ENCODE measurements at regions not wholly inside any gene's neighbourhood (a gene's known extent, or its start where the extent isn't known, plus 50 kb on each side); places are given as distances from the start of the nearest gene placed in this dataset.

DNA sequence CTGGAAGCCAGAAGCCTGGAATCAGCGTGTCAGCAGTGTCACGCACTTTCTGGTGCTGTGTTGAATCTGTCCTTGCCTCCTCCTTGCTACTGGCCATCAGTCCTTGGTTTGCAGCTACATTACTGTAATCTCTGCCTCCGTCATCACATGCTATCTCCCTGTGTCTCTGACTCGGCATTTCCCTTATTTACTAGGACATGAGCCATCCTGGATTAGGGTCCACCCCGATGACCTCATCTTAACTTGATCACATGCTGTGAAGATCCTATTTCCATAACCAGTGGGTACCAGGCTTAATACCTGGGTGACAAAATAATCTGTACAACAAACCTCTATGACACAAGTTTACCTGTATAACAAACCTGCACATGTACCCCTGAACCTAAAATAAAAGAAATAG lies 518.0 kb upstream of the KLF6 start:
- H3K4me3 ChIP-seq (ENCODE audit: control insufficient read depth, low read depth, low read length): no peak overlapping the region
- TF ChIP-seq, protein P1, sequence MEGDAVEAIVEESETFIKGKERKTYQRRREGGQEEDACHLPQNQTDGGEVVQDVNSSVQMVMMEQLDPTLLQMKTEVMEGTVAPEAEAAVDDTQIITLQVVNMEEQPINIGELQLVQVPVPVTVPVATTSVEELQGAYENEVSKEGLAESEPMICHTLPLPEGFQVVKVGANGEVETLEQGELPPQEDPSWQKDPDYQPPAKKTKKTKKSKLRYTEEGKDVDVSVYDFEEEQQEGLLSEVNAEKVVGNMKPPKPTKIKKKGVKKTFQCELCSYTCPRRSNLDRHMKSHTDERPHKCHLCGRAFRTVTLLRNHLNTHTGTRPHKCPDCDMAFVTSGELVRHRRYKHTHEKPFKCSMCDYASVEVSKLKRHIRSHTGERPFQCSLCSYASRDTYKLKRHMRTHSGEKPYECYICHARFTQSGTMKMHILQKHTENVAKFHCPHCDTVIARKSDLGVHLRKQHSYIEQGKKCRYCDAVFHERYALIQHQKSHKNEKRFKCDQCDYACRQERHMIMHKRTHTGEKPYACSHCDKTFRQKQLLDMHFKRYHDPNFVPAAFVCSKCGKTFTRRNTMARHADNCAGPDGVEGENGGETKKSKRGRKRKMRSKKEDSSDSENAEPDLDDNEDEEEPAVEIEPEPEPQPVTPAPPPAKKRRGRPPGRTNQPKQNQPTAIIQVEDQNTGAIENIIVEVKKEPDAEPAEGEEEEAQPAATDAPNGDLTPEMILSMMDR (IDR thresholded peaks at IDR 0.05; ENCODE audit: control insufficient read depth, insufficient read depth, low read depth, low read length, missing control alignments): no peak
- DNase-seq (ENCODE audit: low read depth): no peak

DNA sequence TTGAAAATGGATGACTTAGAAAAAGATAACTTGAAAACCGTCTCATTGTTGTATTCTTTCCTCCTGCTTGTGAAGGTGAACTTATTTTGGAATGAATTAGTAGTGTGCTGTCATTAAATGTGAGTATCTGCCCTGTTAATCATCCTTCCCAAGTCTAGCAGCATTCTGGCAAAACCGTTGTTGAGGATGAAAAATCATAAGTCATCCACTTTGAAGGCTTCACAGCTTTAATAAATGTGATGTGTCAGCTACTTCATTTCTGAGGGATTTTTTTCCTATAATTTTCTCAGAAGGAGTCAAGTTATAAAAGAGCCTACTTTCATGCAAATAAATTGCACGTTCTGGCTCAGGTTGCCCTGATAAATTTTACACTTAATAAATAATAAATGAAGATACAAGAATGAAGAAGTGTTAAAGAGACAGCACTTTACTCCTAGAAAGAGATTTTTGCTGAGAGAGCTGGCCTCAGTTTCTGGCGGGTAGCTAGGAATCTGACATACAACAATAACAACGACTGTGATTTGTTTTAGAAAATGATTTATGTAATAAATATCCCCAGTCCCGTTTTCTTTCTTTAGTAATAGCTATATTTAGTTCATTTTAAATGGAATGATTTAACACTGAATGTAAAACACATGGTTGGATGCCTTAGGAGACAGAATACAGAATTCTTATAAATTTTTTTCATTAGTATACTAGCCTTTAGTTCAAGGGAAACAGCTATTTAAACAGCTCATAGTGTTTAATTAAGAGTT lies 516.5 kb upstream of the KLF6 start:
- TF ChIP-seq, protein P1 (IDR thresholded peaks at IDR 0.05; ENCODE audit: control insufficient read depth, insufficient read depth, low read depth, low read length, missing control alignments): no peak
- no peak for DNase-seq (ENCODE audit: low read depth)

DNA sequence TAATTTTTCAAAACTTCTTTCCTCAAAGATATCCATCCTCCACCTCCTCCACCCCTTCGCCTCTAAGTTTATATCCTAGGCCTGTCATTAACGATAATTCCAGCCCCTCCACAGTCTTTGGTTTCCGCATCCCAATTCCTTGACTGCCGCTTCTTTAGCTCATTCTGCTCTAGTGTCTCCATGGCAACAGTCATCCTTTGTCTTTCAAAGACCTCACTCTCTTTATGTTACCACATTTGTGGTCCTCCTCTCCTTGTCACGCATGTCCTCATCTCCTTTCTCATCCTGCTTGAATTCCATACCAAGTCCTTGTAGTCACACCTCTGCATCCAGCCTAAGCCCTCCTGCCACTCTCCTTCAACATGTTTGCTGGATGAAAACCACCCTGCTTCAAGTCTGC lies 511.2 kb upstream of the KLF6 start:
- DNase-seq (ENCODE audit: low read depth): no peak
- TF ChIP-seq, protein P1 (IDR thresholded peaks at IDR 0.05; ENCODE audit: control insufficient read depth, insufficient read depth, low read depth, low read length, missing control alignments): no peak
- H3K4me3 ChIP-seq (ENCODE audit: control insufficient read depth, low read depth, low read length): no peak overlapping the region

More for the DNA sequence above, 516.5 kb upstream of the KLF6 start:
- H3K4me3 ChIP-seq (ENCODE audit: control insufficient read depth, low read depth, low read length): no peak overlapping the region

DNA sequence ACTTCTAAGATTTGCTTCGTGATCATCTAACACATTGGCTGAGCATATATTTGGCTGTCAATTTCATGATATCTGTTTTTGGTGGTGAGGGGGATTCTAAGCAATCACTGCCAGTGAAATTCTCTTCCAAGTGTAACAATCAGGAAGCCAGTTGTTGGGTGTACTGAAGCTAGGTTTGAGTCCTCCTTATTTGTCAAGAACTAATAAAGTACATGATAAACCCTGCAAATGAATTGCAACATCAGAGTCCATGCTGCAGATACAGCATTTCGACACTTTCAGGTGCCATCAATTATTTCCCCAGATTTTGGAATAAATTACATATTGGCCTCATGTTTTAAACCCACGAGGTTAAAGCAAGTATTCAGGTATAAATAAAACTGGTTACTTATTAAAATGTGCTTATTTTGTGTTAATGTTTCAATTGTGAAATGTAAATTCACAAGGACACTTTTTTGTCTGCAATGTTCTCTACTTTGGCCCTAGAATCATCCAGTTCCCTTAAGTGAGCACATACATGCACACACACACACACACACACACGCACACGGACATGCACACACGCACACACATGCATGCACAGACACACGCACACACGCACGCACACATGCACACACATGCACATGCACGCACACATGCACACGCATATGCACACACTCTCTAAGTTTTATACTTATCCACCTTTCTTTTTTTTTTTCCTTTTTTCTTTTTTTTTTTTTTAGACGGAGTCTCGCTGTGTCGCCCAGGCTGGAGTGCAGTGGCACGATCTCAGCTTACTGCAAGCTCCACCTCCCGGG lies 510.2 kb upstream of the KLF6 start:
- TF ChIP-seq, protein P1 (IDR thresholded peaks at IDR 0.05; ENCODE audit: control insufficient read depth, insufficient read depth, low read depth, low read length, missing control alignments): no peak
- H3K4me3 ChIP-seq (ENCODE audit: control insufficient read depth, low read depth, low read length): no peak overlapping the region
- DNase-seq (ENCODE audit: low read depth): no peak

DNA sequence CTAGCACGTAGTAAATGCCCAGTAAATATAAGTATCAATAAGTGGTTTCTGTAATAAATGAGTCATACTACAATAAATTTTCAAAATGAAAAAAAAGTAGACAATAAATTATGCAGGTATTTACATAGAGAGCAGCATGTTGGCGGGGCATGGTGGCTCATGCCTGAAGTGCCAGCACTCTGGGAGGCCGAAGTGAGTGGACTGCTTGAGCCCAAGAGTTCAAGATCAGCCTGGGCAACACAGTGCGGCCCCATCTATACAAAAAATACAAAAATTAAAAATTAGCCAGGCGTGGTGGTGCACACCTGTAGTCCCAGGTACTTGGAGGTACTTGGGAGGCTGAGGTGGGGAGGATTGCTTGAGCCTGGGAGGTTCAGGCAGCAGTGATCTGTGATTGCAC lies 509.3 kb upstream of the KLF6 start:
- no peak overlapping the region for H3K4me3 ChIP-seq (ENCODE audit: control insufficient read depth, low read depth, low read length)
- TF ChIP-seq, protein P1 (IDR thresholded peaks at IDR 0.05; ENCODE audit: control insufficient read depth, insufficient read depth, low read depth, low read length, missing control alignments): no peak
- DNase-seq (ENCODE audit: low read depth): no peak

DNA sequence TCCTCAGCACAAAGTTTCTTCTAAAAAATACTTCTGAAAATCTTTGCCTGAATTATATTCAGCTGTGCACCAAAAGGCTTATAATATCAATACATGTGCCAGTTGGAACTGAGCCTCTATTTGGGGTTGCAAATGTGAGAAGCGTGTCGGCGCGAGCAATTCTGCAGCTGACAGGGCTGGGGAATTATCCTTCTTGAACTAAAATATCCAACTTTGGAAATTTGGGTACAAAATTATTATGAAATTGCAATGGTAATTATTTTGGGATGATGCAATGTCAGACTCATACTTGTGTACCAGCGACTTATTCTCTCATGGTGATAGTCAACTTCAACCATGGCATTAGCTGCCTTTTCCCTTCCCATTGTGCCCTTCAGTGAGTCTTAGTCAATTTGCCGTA lies 507.0 kb upstream of the KLF6 start:
- DNase-seq (ENCODE audit: low read depth): no peak
- TF ChIP-seq, protein P1 (IDR thresholded peaks at IDR 0.05; ENCODE audit: control insufficient read depth, insufficient read depth, low read depth, low read length, missing control alignments): no peak
- no peak overlapping the region for H3K4me3 ChIP-seq (ENCODE audit: control insufficient read depth, low read depth, low read length)

All from AG09309 (cell line).